22Rv1 (cell line): ENCODE measurements at regions not wholly inside any gene's neighbourhood (a gene's known extent, or its start where the extent isn't known, plus 50 kb on each side); places are given as distances from the start of the nearest gene placed in this dataset.
A peak's percentile ranks its signal among the peaks of the same experiment; 100 is the strongest.
"Not testable (repeated sequence)": the region's sequence is repeated elsewhere in the genome, so short reads cannot be mapped to it uniquely, and the experiment has no call there.

ENCODE experiments used
- H3K27ac ChIP-seq: fragments of 450-650 bp; 2 replicates; pipeline ENCODE4 v1.5.1; 2017
- CTCF ChIP-seq: fragments of 450-650 bp; IDR thresholded peaks from 2 replicates; pipeline ENCODE4 v1.5.1; 2017; ENCODE audit warnings: mild to moderate bottlenecking
- ZFX ChIP-seq: fragments of 450-650 bp; IDR thresholded peaks from 2 replicates; pipeline ENCODE4 v1.6.1; 2017; ENCODE audit warnings: antibody characterized with exemption, borderline replicate concordance

GRCh38 chr21:31798842-31799704, 67.2 kb upstream of the SCAF4 start:
- no peak overlapping the region for H3K27ac ChIP-seq
- TF ChIP-seq CTCF (no peak), ZFX (no peak)

- TF ChIP-seq CTCF (no peak), ZFX (no peak)
- no peak overlapping the region for H3K27ac ChIP-seq
Observed at GRCh38 chr21:31795992-31796391, 64.1 kb upstream of the SCAF4 start.

GRCh38 chr21:31790420-31790819, 58.5 kb upstream of the SCAF4 start:
- H3K27ac ChIP-seq, result not testable (repeated sequence)

GRCh38 chr21:31788581-31788980, 56.7 kb upstream of the SCAF4 start:
- no peak overlapping the region for H3K27ac ChIP-seq
- no peak for TF ChIP-seq ZFX
- no peak for TF ChIP-seq CTCF

GRCh38 chr21:31787691-31788090, 55.8 kb upstream of the SCAF4 start:
- H3K27ac ChIP-seq, result not testable (repeated sequence)

GRCh38 chr21:31786164-31786920, 54.4 kb upstream of the SCAF4 start:
- no peak overlapping the region for H3K27ac ChIP-seq
- TF ChIP-seq CTCF, result peak; percentile 53
- no peak for TF ChIP-seq ZFX

GRCh38 chr21:31785237-31786163, 53.6 kb upstream of the SCAF4 start:
- peak; percentile 84 for TF ChIP-seq CTCF
- H3K27ac ChIP-seq, result not testable (repeated sequence)
